ENCODE measurements at regions not wholly inside any gene's neighbourhood (a gene's known extent, or its start where the extent isn't known, plus 50 kb on each side); places are given as distances from the start of the nearest gene placed in this dataset.

DNA sequence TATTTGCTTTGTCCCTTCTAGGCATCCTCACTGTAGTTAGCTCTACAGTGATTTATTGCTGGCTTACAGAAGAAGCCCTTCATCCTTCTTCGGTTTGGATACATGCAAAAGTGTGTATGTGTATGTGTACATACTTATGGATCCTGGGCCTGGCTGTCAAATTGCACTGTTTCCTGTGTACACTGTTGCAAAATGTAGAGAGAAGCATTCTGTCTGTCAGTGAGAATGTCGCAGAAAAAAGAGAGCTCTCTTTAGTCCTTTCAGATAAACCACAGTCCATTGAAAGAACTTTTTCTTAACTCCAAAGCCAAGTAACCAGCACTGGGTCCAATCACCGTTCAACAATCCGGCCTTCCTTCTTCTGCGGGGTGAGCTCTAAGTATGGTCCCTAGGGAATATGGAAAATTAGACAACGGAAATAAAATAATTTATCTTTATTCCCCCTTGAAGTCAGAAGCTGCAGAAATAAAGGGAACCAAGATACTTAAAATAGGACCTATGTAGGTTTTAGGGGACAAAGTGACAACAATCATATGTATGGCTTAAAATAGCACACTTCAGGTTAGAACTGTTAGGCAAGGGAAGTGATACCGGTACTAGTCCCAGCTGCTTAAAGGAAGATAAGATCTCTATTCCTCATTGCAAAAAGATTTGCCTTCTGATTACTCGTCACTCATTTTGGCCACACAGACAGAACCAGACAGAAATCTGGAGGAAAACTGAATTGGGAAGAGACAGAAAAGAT lies 107.0 kb downstream of the CD83 start:
- TF ChIP-seq EZH2phosphoT487 (IDR thresholded peaks at IDR 0.05; ENCODE audit: insufficient read depth, low read depth) = no peak
- no peak for TF ChIP-seq EZH2 (IDR thresholded peaks at IDR 0.05; ENCODE audit: insufficient read depth, poor library complexity, severe bottlenecking)

Measured in GM23248 (cell line).